A673 (cell line): ENCODE measurements at regions not wholly inside any gene's neighbourhood (a gene's known extent, or its start where the extent isn't known, plus 50 kb on each side); places are given as distances from the start of the nearest gene placed in this dataset.

Source experiments
- CTCF ChIP-seq: fragments of 300-800, 200-600 bp; sonication (generic); conservative IDR thresholded peaks from 2 replicates; pipeline ENCODE4 v1.5.1; 2017; ENCODE audit warnings: low read depth, mild to moderate bottlenecking, antibody characterized with exemption, low read length, moderate library complexity, mixed read lengths
- EZH2 ChIP-seq: fragments of 200-600 bp; sonication (generic); IDR thresholded peaks from 2 replicates; pipeline ENCODE4 v1.6.1; 2017; ENCODE audit warnings: borderline replicate concordance, low read depth, mild to moderate bottlenecking, mixed read lengths, antibody characterized with exemption, low read length; ENCODE audit not compliant: poor library complexity, severe bottlenecking

- TF ChIP-seq EZH2, result no peak
- TF ChIP-seq CTCF, result no peak
Observed at GRCh38 chr5:128896675-128897074, 68.6 kb upstream of the SLC27A6 start.
